HG03457 (cell line): ENCODE measurements at regions not wholly inside any gene's neighbourhood (a gene's known extent, or its start where the extent isn't known, plus 50 kb on each side); places are given as distances from the start of the nearest gene placed in this dataset.
A peak's percentile ranks its signal among the peaks of the same experiment; 100 is the strongest.

ENCODE experiments used
- ATAC-seq: cut with Tn5 transposase; IDR thresholded peaks from one replicate; pipeline ENCODE4 v1.9.1; 2021; ENCODE audit warnings: moderate number of reproducible peaks; ENCODE audit not compliant: unreplicated experiment

DNA sequence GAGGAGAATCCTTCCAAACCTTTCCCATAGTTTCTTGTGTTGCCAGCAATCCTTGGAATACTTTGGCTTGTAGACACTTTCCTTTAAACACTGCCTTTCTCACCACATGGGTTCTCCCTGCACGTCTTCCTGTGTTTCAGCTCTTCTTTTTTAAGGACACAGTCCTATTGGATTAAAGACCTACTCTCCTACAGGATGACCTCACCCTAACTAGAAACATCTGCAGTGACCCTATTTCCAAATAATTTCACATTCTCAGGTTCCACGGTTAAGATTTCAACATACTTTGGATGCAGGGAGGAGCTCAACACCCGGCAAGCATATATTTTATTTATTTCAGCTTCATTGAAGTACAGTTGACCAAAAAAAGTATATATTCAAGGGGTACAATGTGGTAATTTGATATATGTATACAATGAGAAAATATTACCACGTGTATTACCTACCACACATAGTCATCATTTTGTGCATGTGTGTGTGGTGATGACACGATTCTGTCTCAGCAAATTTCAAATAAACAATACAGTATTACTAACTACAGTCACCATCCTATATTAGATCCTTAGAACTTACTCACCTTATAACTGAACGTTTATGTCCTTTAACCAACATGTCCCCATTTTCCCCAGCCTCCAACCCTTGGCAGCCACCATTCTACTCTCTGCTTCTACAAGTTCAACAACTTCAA, 745.0 kb downstream of the CBLN2 start:
- no peak for ATAC-seq

DNA sequence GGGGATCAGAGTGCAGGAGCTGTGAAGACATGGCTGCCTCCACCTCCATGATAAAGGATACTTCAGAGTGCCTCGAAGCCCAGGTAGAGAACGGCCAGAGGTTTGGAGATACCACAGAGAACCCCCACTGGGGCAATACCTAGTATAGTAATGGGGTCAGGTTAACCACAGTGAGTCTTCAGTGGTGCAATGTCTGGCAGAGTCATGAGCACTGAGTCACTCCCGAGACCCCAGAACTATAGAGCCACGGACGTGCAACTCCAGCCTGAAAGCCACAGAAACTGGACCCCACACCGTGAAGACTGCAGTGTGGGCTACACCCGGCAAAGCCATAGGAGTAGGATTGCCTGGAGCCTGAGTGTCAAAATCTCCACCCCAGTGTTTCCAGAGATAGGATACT, 746.6 kb downstream of the CBLN2 start:
- ATAC-seq, result no peak

DNA sequence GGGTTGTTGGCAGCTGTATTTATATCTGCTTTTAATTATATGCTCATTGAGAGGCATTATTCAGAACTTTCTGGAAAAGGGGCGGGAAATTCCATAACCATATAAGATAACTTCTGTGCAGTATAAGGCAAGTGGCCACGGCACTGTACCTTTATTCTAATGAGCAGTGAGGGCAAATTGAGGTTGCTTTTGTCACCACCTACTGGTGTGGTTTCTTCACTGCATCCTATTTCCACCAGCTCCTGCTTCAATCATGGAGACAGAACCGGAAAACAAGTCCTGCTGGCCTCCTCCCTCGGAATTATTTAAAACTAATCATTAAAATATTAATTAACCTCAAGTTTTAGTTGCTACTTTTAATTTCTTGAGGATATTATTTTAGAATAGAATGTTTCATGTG, 759.4 kb downstream of the CBLN2 start:
- no peak for ATAC-seq

- ATAC-seq, result no peak
These were observed 783.6 kb downstream of the CBLN2 start for GRCh38 chr18:71760541-71760940.

DNA sequence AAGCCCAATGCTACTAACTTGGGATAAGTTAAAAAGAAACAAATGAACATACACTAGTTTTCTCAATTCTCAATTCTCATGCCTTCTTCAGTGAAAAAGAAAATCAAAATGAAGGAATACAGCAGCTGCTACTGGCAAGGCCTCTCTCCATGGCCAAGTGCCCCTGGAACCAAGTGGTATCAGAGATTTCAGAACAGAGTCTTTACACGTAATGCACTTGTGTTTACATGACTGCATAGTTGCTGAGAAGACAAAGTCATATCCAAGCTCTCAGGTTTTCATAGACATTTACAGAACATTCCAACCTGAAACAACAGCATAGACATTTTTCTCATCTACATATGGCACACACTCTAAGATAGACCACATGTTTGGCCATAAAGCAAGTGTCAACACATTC, 789.9 kb downstream of the CBLN2 start:
- no peak for ATAC-seq

DNA sequence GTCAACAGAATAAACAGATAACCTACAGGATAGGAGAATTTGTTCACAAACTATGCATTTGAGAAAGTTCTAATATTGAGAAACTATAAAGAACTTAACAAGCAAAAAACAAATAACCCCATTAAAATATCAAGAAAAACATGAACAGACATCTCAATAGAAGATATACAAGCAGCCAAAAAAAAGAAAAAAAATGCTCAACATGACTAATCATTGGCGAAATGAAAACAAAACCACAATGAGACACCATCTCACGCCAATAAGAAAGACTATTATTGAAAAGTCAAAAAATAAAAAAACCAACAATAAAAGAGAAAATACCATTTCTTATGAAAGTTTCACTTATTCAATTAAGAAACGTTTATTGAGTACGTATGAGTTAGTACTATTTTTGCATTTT, 800.5 kb downstream of the CBLN2 start:
- no peak for ATAC-seq

GRCh38 chr18:71729611-71730010, 814.5 kb downstream of the CBLN2 start:
- no peak for ATAC-seq

DNA sequence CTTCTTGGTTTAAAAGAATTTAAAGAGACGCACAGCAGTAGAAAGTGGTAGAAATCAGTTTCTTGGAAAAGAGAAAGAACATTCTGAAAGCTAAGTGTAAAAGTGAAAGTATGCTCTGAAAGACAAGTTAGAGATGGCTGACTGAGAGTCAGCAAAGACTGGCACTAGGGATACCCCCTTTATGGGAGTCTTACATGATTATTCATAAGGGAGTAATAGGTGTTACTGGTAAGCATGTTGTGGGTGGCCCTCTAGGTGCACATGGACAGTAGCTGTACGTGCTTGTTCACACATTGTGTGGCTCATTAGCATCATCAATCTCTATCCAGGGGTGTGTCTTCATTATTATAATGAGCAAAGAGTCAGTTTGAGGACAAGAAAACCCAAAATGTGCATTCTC, 816.2 kb downstream of the CBLN2 start:
- no peak for ATAC-seq

- no peak for ATAC-seq
These were observed 818.9 kb downstream of the CBLN2 start for GRCh38 chr18:71725256-71725655.

DNA sequence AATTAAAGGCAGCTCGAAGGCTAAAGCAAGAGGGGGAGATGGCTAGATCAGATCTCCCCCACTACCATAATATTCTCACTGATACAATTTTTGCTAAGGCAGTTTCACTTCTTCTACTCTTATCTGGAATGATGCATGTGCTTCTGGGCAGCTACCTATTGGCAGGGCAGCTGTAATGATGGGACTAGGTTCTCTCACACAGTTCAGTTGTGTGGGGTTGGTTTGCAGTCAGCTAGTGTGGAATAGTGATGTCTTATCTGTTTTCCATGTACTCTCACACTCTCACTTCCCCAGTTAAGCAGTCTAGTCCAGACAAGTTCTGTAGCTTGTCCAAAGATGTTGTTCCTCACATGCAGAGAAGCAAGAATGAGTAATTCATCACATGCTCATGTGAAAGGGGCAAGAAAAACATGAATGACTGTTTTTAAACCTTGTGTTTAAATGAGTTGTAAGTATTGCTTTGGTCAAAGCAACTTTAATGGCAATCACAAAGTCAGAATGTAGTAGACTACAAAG, 836.1 kb downstream of the CBLN2 start:
- no peak for ATAC-seq

- ATAC-seq, result peak; percentile 65
These were observed 836.7 kb downstream of the CBLN2 start for GRCh38 chr18:71707400-71707799.

GRCh38 chr18:71689416-71690160, 854.6 kb downstream of the CBLN2 start:
- ATAC-seq, result no peak

- no peak for ATAC-seq
These were observed 861.6 kb downstream of the CBLN2 start for GRCh38 chr18:71682591-71682990.

DNA sequence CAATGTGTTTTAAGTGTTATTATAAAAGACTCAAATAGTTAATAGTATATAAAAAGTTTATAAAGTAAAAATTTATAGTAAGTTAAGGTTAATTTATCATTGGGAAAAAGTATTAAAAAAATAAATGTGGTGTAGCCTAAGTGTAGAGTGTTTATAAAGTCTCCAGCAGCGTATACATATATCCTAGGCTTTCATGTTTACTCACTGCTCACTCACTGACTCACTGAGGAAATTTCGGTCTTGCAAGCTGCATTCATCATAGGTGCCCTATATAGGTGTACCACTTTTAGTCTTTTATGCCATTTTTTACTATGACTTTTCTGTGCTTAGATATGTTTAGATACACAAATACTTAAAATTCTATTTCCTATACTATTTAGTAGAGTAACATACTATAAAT, 866.0 kb downstream of the CBLN2 start:
- ATAC-seq, result no peak

DNA sequence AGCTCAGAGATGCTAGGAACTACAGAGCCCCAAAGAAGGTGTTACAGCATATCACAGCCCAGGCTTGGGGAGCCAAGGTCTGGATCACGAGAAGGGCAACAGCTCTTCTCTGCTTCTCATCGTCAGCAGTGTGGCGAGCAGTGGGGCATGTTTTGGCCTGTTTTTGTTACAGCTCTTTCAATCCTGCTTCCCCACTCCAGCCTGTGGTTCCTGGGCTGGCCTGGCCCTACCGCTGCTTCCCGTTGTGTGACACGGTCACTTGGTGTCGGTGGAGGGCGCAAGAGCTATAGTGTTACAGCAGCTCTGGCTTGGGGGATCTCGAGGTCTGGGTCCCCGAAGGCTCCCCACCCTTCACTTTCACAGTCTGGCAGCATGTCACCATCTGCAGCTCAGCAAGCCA, 870.2 kb downstream of the CBLN2 start:
- no peak for ATAC-seq

DNA sequence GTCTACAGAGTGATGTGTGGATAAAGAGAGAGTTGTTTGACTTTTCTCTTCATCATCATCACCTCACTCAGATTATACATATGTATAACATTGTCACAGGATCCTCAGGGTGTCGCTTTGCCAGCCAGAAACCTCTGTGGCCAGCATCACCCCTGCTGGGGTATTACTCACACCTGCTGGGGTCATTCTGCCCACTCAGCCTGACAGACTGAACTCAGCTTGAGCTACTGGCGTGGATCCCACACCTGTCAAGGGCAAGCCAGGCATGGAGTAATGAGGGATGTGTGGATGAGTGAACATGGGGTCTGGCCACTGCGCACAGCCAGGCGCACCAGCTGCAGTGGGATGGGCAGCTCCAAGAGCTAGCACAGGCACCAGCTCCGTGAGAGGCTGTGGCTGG, 870.6 kb downstream of the CBLN2 start:
- no peak for ATAC-seq

- no peak for ATAC-seq
These were observed 877.7 kb downstream of the CBLN2 start for GRCh38 chr18:71666481-71666880.

DNA sequence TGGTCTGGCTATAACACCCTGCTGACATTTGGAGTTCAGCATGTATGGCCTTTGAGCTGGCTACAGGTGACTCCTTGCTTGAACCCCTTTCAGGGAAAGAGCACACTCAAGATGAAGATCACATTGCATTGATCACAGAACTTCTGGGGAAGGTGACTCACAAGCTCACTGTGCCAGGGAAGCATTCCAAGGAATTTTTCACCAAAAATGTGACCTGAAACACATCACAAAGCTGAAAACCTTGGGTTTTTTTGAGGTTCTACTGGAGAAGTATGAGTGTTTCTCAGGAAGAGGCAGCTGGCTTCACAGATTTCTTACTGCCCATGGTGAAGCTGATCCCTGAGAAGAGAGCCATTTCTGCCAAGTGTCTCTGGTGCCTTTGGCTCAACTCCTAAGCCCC, 879.0 kb downstream of the CBLN2 start:
- no peak for ATAC-seq

GRCh38 chr18:71643822-71644221, 900.3 kb downstream of the CBLN2 start:
- ATAC-seq, result no peak

DNA sequence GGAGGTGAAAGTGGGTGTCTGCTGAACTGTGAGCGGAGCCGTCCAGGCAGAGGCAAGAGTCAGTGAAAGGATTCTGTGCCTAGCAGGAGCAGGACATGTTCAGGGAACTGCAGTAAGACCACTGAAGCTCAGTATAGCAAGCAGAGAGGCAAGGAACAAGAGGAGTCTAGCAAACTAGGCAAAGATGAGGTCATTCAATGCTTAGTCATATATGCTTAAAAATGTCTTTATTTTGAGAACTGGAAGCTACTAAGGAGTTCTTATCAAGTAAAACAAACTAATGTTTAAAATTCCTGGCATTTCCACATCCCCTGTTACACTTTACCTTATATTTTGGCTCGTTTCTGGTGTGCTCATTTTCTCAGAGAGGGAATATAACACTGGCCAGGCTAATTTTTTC, 913.4 kb downstream of the CBLN2 start:
- no peak for ATAC-seq

- ATAC-seq, result no peak
These were observed 918.5 kb downstream of the CBLN2 start for GRCh38 chr18:71625556-71626090.

DNA sequence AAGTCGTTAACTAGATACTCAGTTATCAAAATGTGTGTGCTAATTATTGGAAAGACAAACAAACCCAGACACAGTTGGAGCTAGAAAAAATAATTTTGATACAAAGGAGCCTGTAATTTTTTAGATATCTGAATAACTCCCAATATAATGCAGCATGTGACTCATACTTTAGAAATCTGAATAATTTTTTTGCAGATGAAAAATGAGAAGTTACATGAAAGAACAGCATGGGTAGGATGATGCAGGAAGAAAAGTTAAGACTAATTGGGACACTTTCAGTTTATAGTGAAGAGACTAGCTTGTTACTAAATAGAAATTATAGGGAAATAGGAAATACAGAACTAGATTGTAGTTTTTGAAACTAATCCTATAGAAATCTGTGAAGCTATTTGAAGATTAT, 945.8 kb downstream of the CBLN2 start:
- ATAC-seq, result no peak
